HEK293 (cell line): ENCODE measurements at regions not wholly inside any gene's neighbourhood (a gene's known extent, or its start where the extent isn't known, plus 50 kb on each side); places are given as distances from the start of the nearest gene placed in this dataset.

Source experiments
- CTCF ChIP-seq: fragments of 450-650 bp; formaldehyde crosslinking; IDR thresholded peaks from 2 replicates; pipeline ENCODE4 v1.5.1; 2016; ENCODE audit warnings: missing biosample characterization, missing genetic modification characterization
- SALL2 ChIP-seq: fragments of 450-650 bp; formaldehyde crosslinking; IDR thresholded peaks from 2 replicates; pipeline ENCODE4 v1.5.0; 2017; ENCODE audit warnings: missing biosample characterization, mild to moderate bottlenecking, missing genetic modification characterization, borderline replicate concordance
- SETDB1 ChIP-seq: IDR thresholded peaks from one replicate; pipeline ENCODE4 v1.6.1; 2017; ENCODE audit warnings: mild to moderate bottlenecking, low read length, moderate library complexity, mixed read lengths; ENCODE audit not compliant: insufficient read length
- ZBTB10 ChIP-seq: fragments of 450-650 bp; formaldehyde crosslinking; IDR thresholded peaks from 2 replicates; pipeline ENCODE4 v1.5.1; 2016; ENCODE audit warnings: missing biosample characterization, missing genetic modification characterization
- ZNF138 ChIP-seq: fragments of 450-650 bp; formaldehyde crosslinking; IDR thresholded peaks from 2 replicates; pipeline ENCODE4 v1.5.1; 2016; ENCODE audit warnings: missing biosample characterization, missing genetic modification characterization, borderline replicate concordance
- ZNF24 ChIP-seq: fragments of 450-650 bp; formaldehyde crosslinking; IDR thresholded peaks from 2 replicates; pipeline ENCODE4 v1.5.1; 2016; ENCODE audit warnings: missing biosample characterization, missing genetic modification characterization
- ZNF274 ChIP-seq, 2 experiments: fragments of 200-500 bp in 1 of 2; fragments of 450-650 bp in 1 of 2; sonication (Bioruptor generic) in 1 of 2; formaldehyde crosslinking in 1 of 2; IDR thresholded peaks; 2 replicates each; pipeline versions ENCODE4 v1.5.1 to v1.6.1; 2014 to 2016; ENCODE audit warnings: borderline replicate concordance in 1 of 2, inconsistent platforms in 1 of 2, low read length in 1 of 2, missing biosample characterization in 1 of 2, missing genetic modification characterization in 1 of 2
- ZNF335 ChIP-seq: fragments of 450-650 bp; formaldehyde crosslinking; conservative IDR thresholded peaks from 2 replicates; pipeline ENCODE4 v1.5.1; 2016; ENCODE audit warnings: missing biosample characterization, missing genetic modification characterization
- ZNF548 ChIP-seq: fragments of 450-650 bp; formaldehyde crosslinking; IDR thresholded peaks from 2 replicates; pipeline ENCODE4 v1.5.1; 2016; ENCODE audit warnings: missing biosample characterization, missing genetic modification characterization
- ZNF639 ChIP-seq: fragments of 450-650 bp; formaldehyde crosslinking; IDR thresholded peaks from 2 replicates; pipeline ENCODE4 v1.5.1; 2016; ENCODE audit warnings: missing biosample characterization, missing genetic modification characterization

GRCh38 chr5:167658889-167659288 is 632.6 kb upstream of the WWC1 start:
- TF ChIP-seq ZNF639 (tag by site-specific recombination) (no peak), CTCF (no peak), ZNF138 (tag by site-specific recombination) (no peak), ZNF274 (IDR thresholded peaks at IDR 0.05; ENCODE audit: low read length) (no peak), ZNF274 (tag by site-specific recombination; IDR thresholded peaks at IDR 0.05; ENCODE audit: borderline replicate concordance) (no peak), ZNF335 (no peak), ZNF24 (no peak), ZBTB10 (no peak), SALL2 (tag by site-specific recombination) (no peak), SETDB1 (no peak), ZNF548 (tag by site-specific recombination) (no peak)
